ENCODE measurements at regions not wholly inside any gene's neighbourhood (a gene's known extent, or its start where the extent isn't known, plus 50 kb on each side); places are given as distances from the start of the nearest gene placed in this dataset.

- Histone ChIP-seq H3K9me1 (replicated peaks; ENCODE audit: control insufficient read depth, extremely low read depth, insufficient read depth, low read length) (no peaks in the 10 kb centered on the region), H3K27me3 (ENCODE audit: control insufficient read depth in 2 of 2, insufficient read depth in 2 of 2, low read length in 2 of 2) (no peaks in the 10 kb centered on the region), H3K27ac (ENCODE audit: insufficient read depth, low read depth, low read length) (no peak overlapping the region), H2AFZ (ENCODE audit: low read depth, low read length) (no peak overlapping the region), H3K79me2 (ENCODE audit: control insufficient read depth, insufficient read depth, low read length) (no peaks in the 10 kb centered on the region), H3K4me2 (ENCODE audit: insufficient read depth, low read length) (no peak overlapping the region), H3K9me3 (replicated peaks; ENCODE audit: control insufficient read depth, insufficient read depth, low read length) (no peaks in the 10 kb centered on the region), H3K4me1 (ENCODE audit: control insufficient read depth, extremely low read depth, insufficient read depth, low read length) (no peaks in the 10 kb centered on the region), H4K20me1 (replicated peaks; ENCODE audit: control insufficient read depth, extremely low read depth, insufficient read depth, low read length) (no peaks in the 10 kb centered on the region), H3K9ac (replicated peaks; ENCODE audit: extremely low read depth, insufficient read depth, low read length) (no peak overlapping the region), H3K4me3 (replicated peaks in 1 of 3; ENCODE audit: insufficient read depth in 1 of 3, low read depth in 1 of 3, low read length in 3 of 3) (no peak overlapping the region), H3K36me3 (ENCODE audit: control insufficient read depth in 2 of 2, extremely low read depth in 1 of 2, insufficient read depth in 2 of 2, low read length in 2 of 2) (peaks cover 0 to 5% of the 10 kb centered on the region in 2 experiments)
- TF ChIP-seq FOS (IDR thresholded peaks at IDR 0.05; ENCODE audit: borderline replicate concordance, insufficient read depth, low read length) (peak; percentile 18), EZH2 (IDR thresholded peaks at IDR 0.05; ENCODE audit: borderline replicate concordance, low read depth, low read length, severe bottlenecking) (no peak), MYC (IDR thresholded peaks at IDR 0.05; ENCODE audit: low read depth, low read length) (no peak)
- TF ChIP-seq, protein P1, sequence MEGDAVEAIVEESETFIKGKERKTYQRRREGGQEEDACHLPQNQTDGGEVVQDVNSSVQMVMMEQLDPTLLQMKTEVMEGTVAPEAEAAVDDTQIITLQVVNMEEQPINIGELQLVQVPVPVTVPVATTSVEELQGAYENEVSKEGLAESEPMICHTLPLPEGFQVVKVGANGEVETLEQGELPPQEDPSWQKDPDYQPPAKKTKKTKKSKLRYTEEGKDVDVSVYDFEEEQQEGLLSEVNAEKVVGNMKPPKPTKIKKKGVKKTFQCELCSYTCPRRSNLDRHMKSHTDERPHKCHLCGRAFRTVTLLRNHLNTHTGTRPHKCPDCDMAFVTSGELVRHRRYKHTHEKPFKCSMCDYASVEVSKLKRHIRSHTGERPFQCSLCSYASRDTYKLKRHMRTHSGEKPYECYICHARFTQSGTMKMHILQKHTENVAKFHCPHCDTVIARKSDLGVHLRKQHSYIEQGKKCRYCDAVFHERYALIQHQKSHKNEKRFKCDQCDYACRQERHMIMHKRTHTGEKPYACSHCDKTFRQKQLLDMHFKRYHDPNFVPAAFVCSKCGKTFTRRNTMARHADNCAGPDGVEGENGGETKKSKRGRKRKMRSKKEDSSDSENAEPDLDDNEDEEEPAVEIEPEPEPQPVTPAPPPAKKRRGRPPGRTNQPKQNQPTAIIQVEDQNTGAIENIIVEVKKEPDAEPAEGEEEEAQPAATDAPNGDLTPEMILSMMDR (IDR thresholded peaks at IDR 0.05; ENCODE audit: extremely low read depth in 1 of 2, insufficient read depth in 1 of 2, low read depth in 1 of 2, low read length in 2 of 2) = no peak
- FAIRE-seq = no peak
- DNase-seq (ENCODE audit: low read depth, low spot score) = no peak
- intact Hi-C loops (cut with micrococcal nuclease) = no loop called here
- BruUV-seq (replicated peaks) = no TSS peak
- ChIA-PET POLR2A (no interaction called here), CTCF (no interaction called here)
- dilution Hi-C loops (cut with MboI; ENCODE audit: extremely low pct_ligation_motif_present, low sequenced_read_pairs) = no loop called here
These were observed 98.0 kb upstream of the RTL1 start for GRCh38 chr14:101001311-101002069.

- Histone ChIP-seq H3K4me1 (ENCODE audit: control insufficient read depth, extremely low read depth, insufficient read depth, low read length) (no peaks in the 10 kb centered on the region), H3K27ac (ENCODE audit: insufficient read depth, low read depth, low read length) (no peak overlapping the region), H3K4me2 (ENCODE audit: insufficient read depth, low read length) (no peak overlapping the region), H3K9me1 (replicated peaks; ENCODE audit: control insufficient read depth, extremely low read depth, insufficient read depth, low read length) (no peaks in the 10 kb centered on the region), H3K4me3 (replicated peaks in 1 of 3; ENCODE audit: insufficient read depth in 1 of 3, low read depth in 1 of 3, low read length in 3 of 3) (no peak overlapping the region), H3K27me3 (ENCODE audit: control insufficient read depth in 2 of 2, insufficient read depth in 2 of 2, low read length in 2 of 2) (no peaks in the 10 kb centered on the region), H3K9me3 (replicated peaks; ENCODE audit: control insufficient read depth, insufficient read depth, low read length) (no peaks in the 10 kb centered on the region), H3K9ac (replicated peaks; ENCODE audit: extremely low read depth, insufficient read depth, low read length) (no peak overlapping the region), H2AFZ (ENCODE audit: low read depth, low read length) (no peak overlapping the region), H4K20me1 (replicated peaks; ENCODE audit: control insufficient read depth, extremely low read depth, insufficient read depth, low read length) (no peaks in the 10 kb centered on the region), H3K79me2 (ENCODE audit: control insufficient read depth, insufficient read depth, low read length) (no peaks in the 10 kb centered on the region), H3K36me3 (ENCODE audit: control insufficient read depth in 2 of 2, extremely low read depth in 1 of 2, insufficient read depth in 2 of 2, low read length in 2 of 2) (peaks cover 0 to 5% of the 10 kb centered on the region in 2 experiments)
- ChIA-PET POLR2A (no interaction called here), CTCF (no interaction called here)
- no TSS peak for BruUV-seq (replicated peaks)
- TF ChIP-seq, protein P1 (IDR thresholded peaks at IDR 0.05; ENCODE audit: extremely low read depth in 1 of 2, insufficient read depth in 1 of 2, low read depth in 1 of 2, low read length in 2 of 2) = no peak
- no peak for TF ChIP-seq EZH2 (IDR thresholded peaks at IDR 0.05; ENCODE audit: borderline replicate concordance, low read depth, low read length, severe bottlenecking)
- TF ChIP-seq, protein P2, sequence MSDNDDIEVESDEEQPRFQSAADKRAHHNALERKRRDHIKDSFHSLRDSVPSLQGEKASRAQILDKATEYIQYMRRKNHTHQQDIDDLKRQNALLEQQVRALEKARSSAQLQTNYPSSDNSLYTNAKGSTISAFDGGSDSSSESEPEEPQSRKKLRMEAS (IDR thresholded peaks at IDR 0.05; ENCODE audit: insufficient read depth, insufficient read length) = no peak
- no peak for TF ChIP-seq GATA2 (IDR thresholded peaks at IDR 0.05; ENCODE audit: insufficient read depth, insufficient read length, low read depth, low read length)
- no peak for TF ChIP-seq MYC (IDR thresholded peaks at IDR 0.05; ENCODE audit: low read depth, low read length)
- FAIRE-seq (no peak), DNase-seq (ENCODE audit: low read depth, low spot score) (no peak)
- dilution Hi-C loops (cut with MboI; ENCODE audit: extremely low pct_ligation_motif_present, low sequenced_read_pairs) (no loop called here), intact Hi-C loops (cut with micrococcal nuclease) (no loop called here)
These were observed 99.2 kb upstream of the RTL1 start for GRCh38 chr14:101002738-101003137.

All from endothelial cell of umbilical vein (primary cell).